Endothelial cell (in vitro differentiated cells): ENCODE measurements at regions not wholly inside any gene's neighbourhood (a gene's known extent, or its start where the extent isn't known, plus 50 kb on each side); places are given as distances from the start of the nearest gene placed in this dataset.

ENCODE experiments used
- DNase-seq: peaks from one replicate; pipeline ENCODE4 v3.0.0; 2021; ENCODE audit warnings: low spot score
- H3K27ac Mint-ChIP-seq: one replicate; pipeline ENCODE4 v1.8.0; 2021; ENCODE audit warnings: mixed read lengths, inconsistent platforms; ENCODE audit not compliant: unreplicated experiment
- H3K27me3 Mint-ChIP-seq: one replicate; pipeline ENCODE4 v1.8.0; 2021; ENCODE audit warnings: mild to moderate bottlenecking, moderate library complexity, mixed read lengths, inconsistent platforms; ENCODE audit not compliant: unreplicated experiment
- H3K36me3 Mint-ChIP-seq: one replicate; pipeline ENCODE4 v1.8.0; 2021; ENCODE audit warnings: mild to moderate bottlenecking, low read depth, mixed read lengths, inconsistent platforms; ENCODE audit not compliant: unreplicated experiment
- H3K4me1 Mint-ChIP-seq: one replicate; pipeline ENCODE4 v1.8.0; 2021; ENCODE audit warnings: mild to moderate bottlenecking, mixed read lengths, inconsistent platforms; ENCODE audit not compliant: unreplicated experiment
- H3K4me3 Mint-ChIP-seq: one replicate; pipeline ENCODE4 v1.8.0; 2021; ENCODE audit warnings: mild to moderate bottlenecking, mixed read lengths, inconsistent platforms; ENCODE audit not compliant: unreplicated experiment
- H3K9me3 Mint-ChIP-seq: one replicate; pipeline ENCODE4 v1.8.0; 2021; ENCODE audit warnings: mixed read lengths, inconsistent platforms; ENCODE audit not compliant: unreplicated experiment
- CTCF ChIP-seq: fragments of 200-600 bp; sonication (generic); IDR thresholded peaks from one replicate; pipeline ENCODE4 v1.5.0; 2021; ENCODE audit warnings: antibody characterized with exemption; ENCODE audit not compliant: unreplicated experiment

- Mint-ChIP-seq H3K27ac (no peak overlapping the region), H3K4me1 (no peaks in the 10 kb centered on the region), H3K36me3 (no peaks in the 10 kb centered on the region), H3K4me3 (no peak overlapping the region), H3K27me3 (no peaks in the 10 kb centered on the region), H3K9me3 (no peaks in the 10 kb centered on the region)
- no peak for TF ChIP-seq CTCF
- DNase-seq: no peak
Measured at GRCh38 chr3:147793841-147794240, 384.7 kb downstream of the ZIC1 start.

GRCh38 chr3:147794596-147794995, 385.4 kb downstream of the ZIC1 start:
- Mint-ChIP-seq H3K4me3 (no peak overlapping the region), H3K9me3 (no peaks in the 10 kb centered on the region), H3K27me3 (no peaks in the 10 kb centered on the region), H3K36me3 (no peaks in the 10 kb centered on the region), H3K27ac (no peak overlapping the region), H3K4me1 (no peaks in the 10 kb centered on the region)
- no peak for DNase-seq
- no peak for TF ChIP-seq CTCF

- Mint-ChIP-seq H3K36me3 (no peaks in the 10 kb centered on the region), H3K27ac (no peak overlapping the region), H3K9me3 (no peaks in the 10 kb centered on the region), H3K4me3 (no peak overlapping the region), H3K4me1 (no peaks in the 10 kb centered on the region), H3K27me3 (no peaks in the 10 kb centered on the region)
- no peak for TF ChIP-seq CTCF
- DNase-seq: no peak
Measured at GRCh38 chr3:147795418-147795817, 386.3 kb downstream of the ZIC1 start.

- Mint-ChIP-seq H3K9me3 (no peaks in the 10 kb centered on the region), H3K27ac (no peak overlapping the region), H3K4me1 (no peaks in the 10 kb centered on the region), H3K36me3 (no peaks in the 10 kb centered on the region), H3K4me3 (no peak overlapping the region), H3K27me3 (no peaks in the 10 kb centered on the region)
- TF ChIP-seq CTCF: no peak
- no peak for DNase-seq
Measured at GRCh38 chr3:147797095-147797494, 387.9 kb downstream of the ZIC1 start.

GRCh38 chr3:147799601-147800000, 390.4 kb downstream of the ZIC1 start:
- Mint-ChIP-seq H3K36me3 (no peaks in the 10 kb centered on the region), H3K9me3 (no peaks in the 10 kb centered on the region), H3K27ac (no peak overlapping the region), H3K27me3 (no peaks in the 10 kb centered on the region), H3K4me1 (no peaks in the 10 kb centered on the region), H3K4me3 (no peak overlapping the region)
- no peak for TF ChIP-seq CTCF
- DNase-seq: no peak
